CD4-positive, alpha-beta T cell treated with Interleukin-12 subunit alpha and Interleukin-12 subunit beta, for 1 hour (primary cell): ENCODE measurements at regions not wholly inside any gene's neighbourhood (a gene's known extent, or its start where the extent isn't known, plus 50 kb on each side); places are given as distances from the start of the nearest gene placed in this dataset.

Experiments used
- DNase-seq: peaks from one replicate; pipeline ENCODE4 v3.0.0-alpha.2; 2020

- DNase-seq, result no peak
These were observed 82.7 kb upstream of the FNDC3B start for GRCh38 chr3:171956705-171957104.

DNA sequence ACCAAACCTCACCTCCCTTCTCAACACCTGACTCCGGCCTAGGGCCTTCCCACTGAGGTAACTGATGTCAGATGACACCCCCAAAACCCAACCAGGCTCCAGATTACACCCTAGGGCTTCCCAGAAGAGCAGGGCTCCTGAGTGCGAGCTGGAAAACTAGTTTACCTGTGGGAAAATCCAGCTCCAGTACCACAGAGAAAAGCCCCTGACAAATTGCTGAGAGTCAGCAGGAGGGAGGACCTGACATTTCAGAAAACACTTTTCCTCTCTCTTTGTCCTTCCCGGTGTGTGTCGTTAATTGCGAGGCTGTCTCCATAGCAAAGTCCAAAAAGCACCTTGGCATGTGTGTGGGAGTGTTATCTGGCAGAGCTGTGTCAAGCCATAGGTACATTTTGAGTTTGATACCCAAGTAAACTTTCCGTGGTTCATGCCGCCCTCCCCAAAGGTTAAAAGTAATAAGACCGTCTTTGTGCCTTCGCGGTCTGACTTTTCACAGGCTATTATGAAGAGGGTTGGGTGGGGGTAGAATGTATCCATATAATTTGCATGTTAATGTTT, 79.8 kb upstream of the FNDC3B start:
- DNase-seq, result no peak

- no peak for DNase-seq
These were observed 79.2 kb upstream of the FNDC3B start for GRCh38 chr3:171960159-171960558.

DNA sequence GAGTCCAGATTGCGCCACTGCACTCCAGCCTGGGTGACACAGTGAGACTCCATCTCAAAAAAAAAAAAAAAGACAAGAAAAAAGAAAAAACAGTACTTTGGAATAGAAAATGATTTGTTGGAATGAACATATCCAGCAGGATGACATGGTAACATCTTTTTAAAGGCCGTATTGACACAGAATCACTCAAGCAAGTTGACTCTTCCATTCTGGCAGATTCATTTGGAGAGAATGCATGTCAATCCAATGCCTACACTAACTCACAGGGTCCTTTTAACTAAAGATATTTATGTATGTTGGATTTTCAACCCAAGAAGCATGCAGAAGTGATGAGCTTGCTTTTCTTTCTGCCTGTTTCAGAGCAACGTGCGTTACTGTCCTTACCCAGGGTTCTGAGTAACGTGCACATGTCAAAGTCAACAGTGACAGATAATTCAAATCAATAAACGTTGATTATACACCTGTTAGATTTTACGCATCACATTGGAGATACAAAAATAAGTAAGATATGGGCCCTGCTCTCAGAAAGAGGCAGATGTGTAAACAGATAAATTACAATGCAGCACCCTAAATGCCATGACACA, 77.1 kb upstream of the FNDC3B start:
- DNase-seq, result no peak

- DNase-seq, result no peak
These were observed 75.8 kb upstream of the FNDC3B start for GRCh38 chr3:171963546-171963945.

GRCh38 chr3:171965067-171965712, 74.2 kb upstream of the FNDC3B start:
- no peak for DNase-seq

- DNase-seq, result no peak
These were observed 72.7 kb upstream of the FNDC3B start for GRCh38 chr3:171966533-171967136.

DNA sequence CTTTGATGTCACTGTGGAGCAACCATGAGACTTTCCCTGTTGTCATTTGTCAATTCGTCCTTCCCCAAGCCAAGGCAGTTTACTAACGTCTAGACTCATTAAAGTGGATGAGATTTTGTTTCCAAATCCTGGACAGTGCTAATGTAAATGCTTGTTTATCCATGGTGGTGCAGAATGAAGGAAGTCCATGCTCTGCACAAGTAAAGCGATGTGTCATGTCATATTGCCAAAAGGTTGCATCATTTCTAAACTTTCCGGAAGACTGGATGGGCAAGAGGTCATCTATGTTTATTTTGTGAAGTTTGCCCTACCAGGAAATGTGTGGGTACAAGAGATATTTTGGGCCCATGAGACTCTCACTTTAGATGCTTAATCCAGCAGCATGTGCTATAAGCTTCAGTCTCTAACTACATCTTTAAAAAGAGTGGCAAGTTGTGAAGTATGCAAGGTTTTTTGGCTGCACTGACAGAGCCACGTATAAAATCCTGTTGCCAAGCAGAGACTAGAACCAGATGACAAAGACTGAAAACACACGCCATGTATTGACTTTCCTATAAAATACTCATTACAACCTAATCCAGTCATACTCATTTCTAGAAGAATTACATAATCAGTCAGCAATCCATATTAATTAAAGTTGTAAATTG, 72.1 kb upstream of the FNDC3B start:
- no peak for DNase-seq

DNA sequence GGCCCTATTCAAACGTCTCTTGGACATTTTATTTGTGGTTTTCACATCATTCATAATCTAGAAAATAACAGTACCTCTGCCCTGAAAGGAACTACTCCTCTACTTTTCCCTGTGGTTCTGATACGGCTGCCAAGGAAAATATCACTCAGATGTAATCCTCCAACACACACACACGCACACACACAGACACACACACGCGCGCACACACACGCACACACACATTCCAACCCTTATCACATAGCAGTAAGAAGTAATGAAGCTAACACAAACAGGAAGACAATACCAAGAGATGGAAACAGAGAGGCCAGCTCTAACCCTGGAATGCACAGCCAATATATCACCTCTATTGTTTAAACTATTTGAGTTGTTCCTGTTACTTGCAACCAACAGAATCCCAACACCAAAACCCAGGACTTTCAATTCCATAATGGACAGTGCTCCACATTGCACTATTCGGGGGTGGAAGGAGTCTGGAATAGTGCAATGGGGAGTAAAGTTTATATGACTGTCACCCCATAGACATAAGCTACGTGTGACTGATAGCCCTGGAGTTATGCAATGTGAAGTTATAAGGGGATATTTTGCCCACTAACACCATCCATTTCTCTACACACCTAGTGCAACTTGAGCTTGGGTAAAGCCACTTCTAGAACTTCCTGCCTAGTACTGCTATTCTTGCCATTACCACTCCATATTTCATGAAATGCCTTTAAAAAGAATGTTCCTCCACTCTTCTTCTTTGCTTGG, 71.3 kb upstream of the FNDC3B start:
- DNase-seq, result no peak

DNA sequence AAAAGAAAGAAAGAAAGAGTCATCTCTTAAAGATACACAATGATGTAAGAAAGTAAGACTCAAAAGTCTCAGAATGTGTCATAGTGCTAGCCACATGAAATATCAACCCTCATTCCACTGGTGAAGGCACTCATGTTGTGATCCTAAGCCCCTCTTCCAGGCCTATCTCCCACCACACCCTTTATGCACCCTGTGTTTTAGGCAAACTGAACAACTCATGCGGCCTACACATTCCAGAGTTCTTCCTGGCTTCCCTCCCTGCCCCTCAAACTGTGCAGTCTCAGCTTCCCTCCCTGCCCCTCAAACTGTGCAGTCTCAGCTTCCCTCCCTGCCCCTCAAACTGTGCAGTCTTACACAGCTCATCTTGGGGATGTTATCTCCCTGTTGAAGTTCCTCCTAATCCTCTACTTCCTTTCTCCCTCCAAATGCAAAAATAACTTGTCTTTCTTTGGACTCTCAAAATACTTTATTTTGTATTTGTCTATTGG, 69.0 kb upstream of the FNDC3B start:
- no peak for DNase-seq

DNA sequence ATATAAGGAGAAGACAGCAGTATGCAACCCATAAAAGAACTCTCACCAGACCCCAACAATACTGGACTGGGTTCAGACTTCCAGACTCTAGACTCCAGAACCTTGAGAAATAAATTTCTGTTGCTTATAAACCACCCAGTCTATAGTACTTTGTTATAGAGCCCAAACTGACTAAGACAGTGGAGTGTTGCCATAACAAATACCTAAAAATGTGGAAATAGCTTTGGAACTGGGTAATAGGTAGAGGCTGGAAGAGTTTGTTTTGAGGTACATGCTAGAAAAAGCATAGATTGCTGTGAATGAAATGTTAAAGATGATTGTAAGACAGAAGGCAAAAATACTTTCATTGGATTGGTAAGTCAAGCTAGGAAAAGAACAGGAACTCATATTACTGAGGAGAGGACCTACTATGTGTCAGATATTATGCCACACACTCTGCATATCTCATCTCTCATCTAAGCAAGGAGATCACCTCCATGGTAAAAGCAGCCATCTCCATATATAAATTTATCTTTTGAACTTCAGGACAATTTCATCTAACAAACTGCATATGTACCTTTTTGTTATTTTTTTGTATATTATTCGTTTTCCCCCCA, 67.4 kb upstream of the FNDC3B start:
- no peak for DNase-seq

DNA sequence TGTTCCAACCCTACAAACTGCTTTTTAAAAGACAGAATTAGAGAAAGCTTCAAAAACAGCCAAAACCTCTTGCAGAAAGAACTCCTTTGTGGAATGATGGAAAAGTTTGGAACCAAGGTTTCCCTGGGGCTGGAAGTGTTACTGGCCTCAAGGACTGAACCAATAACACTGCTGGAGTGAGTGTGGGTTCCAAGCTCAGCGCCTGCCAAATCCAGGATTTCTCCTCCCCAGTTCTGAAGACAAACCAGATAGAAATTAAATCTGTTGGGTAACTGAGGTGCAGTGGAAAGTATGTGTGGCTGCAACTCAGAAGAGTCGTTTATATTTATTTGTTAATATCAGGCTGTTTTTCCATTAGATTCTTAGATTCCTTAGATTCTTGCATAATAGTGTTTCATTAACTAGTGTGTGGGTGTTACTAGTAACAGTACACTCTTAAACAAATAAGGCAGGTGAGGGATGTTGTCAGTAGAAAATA, 66.5 kb upstream of the FNDC3B start:
- DNase-seq, result no peak

DNA sequence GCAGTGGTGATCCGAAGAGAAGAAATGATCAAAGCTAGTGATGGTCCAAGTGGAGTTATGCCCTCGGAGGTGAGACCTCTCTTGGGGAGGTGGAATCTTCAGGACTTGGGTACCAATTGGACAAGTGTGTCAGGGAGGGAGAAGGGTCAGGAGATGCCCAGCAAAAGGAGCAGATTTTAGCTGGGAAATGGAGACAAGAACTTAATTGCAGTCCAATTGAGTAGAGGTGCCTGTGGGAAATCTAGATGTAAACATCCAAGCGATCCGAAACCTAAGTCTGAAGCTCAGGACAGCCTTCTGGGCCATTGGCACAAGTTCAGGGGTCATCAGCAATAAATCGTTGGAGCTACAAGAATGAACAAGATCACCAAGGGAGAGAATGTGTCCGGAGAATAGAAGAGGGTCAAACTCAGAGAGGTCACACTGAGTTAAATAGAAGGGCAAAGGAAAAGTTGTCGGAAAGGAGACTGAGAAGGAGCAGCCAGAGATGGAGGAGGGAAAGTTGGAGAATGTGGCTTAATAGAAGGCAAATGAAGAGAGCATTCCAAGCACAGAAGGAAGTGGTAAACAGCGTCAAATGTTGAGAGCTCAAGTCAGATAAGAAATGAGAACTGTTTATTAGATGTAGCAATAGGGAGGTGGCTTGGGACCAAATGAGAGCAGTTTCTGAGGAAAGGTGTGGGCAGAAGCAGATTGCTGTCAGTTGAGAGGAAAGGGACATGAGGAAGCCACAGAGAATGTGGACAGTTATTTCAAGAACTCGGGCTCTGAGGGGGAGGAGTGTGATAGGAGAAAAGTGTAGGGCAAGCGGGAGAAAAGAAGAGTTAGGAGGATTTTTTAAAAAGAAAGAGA, 64.2 kb upstream of the FNDC3B start:
- DNase-seq, result no peak

GRCh38 chr3:171976526-171976925, 62.9 kb upstream of the FNDC3B start:
- no peak for DNase-seq

DNA sequence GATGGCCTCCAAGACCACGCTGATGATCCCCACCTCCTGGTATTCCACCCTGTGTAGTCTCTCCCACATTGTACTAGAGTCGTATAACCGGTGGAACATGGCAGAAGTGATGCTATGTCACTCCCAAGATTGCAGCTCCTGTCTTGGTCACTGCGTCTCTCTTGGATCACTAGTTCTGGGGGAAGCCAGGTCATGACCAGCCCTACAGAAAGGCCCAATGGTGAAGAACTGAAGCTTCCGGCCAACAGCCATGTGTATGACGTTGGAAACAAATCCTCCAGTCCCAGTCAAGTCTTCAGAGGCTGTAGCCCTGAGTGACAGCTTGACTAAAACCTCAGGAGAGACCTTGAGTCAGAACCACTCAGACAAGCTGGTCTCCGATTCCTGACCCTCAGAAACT, 61.9 kb upstream of the FNDC3B start:
- no peak for DNase-seq

GRCh38 chr3:171977860-171978259, 61.5 kb upstream of the FNDC3B start:
- no peak for DNase-seq

GRCh38 chr3:171978390-171978789, 61.0 kb upstream of the FNDC3B start:
- no peak for DNase-seq

GRCh38 chr3:171979081-171979480, 60.3 kb upstream of the FNDC3B start:
- no peak for DNase-seq

GRCh38 chr3:171980578-171981270, 58.7 kb upstream of the FNDC3B start:
- peak; percentile 24 for DNase-seq

DNA sequence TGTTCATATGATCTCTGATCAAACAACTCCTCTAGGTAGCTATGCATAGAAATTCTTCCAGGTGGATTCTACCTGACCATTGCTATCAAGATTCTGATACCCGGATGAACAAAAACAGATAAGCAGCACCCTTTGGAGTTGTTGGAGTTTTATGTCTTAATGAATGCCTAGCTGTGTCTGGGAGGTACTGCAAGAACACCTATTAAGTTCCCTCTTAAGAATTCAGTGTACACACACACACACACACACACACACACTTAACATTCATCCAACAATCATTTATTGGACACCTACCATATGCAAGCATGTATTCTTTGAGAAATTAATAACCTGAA, 58.1 kb upstream of the FNDC3B start:
- no peak for DNase-seq

- no peak for DNase-seq
These were observed 56.5 kb upstream of the FNDC3B start for GRCh38 chr3:171982828-171983227.
